ENCODE measurements at regions not wholly inside any gene's neighbourhood (a gene's known extent, or its start where the extent isn't known, plus 50 kb on each side); places are given as distances from the start of the nearest gene placed in this dataset.

- no peak overlapping the region for H2BK12ac ChIP-seq (ENCODE audit: low read length in 2 of 2)
- H3K4ac ChIP-seq (ENCODE audit: low read depth in 1 of 2, low read length in 2 of 2) = no peak overlapping the region
- no peak overlapping the region for H3K27ac ChIP-seq (ENCODE audit: low read length, poor library complexity, severe bottlenecking)
- H3K14ac ChIP-seq (ENCODE audit: low read length in 2 of 2) = no peak overlapping the region
- WGBS = 71% methylated on average over 3 of the region's 4 CpGs
- H2AK5ac ChIP-seq (ENCODE audit: low read length, severe bottlenecking) = no peak overlapping the region
- no peak overlapping the region for H3K23ac ChIP-seq (ENCODE audit: low read length in 2 of 2)
- no peak overlapping the region for H2BK15ac ChIP-seq (ENCODE audit: low read depth, poor library complexity, severe bottlenecking)
- H3K36me3 ChIP-seq (ENCODE audit: control insufficient read depth in 1 of 2, insufficient read depth in 2 of 2, low read depth in 1 of 2, low read length in 2 of 2) = no peaks in the 10 kb centered on the region
- no peak overlapping the region for H2BK120ac ChIP-seq (ENCODE audit: low read depth, low read length)
- H4K8ac ChIP-seq (ENCODE audit: low read length) = no peak overlapping the region
- no peaks in the 10 kb centered on the region for H3K4me1 ChIP-seq (ENCODE audit: control insufficient read depth, insufficient read depth, low read depth, low read length)
- no peak overlapping the region for H3K9ac ChIP-seq (ENCODE audit: low read length)
- no peaks in the 10 kb centered on the region for H3K79me1 ChIP-seq (replicated peaks; ENCODE audit: low read length, poor library complexity, severe bottlenecking)
- no peak for DNase-seq
- H4K91ac ChIP-seq (ENCODE audit: low read length) = no peak overlapping the region
- no peak overlapping the region for H2BK5ac ChIP-seq (ENCODE audit: low read depth, low read length, poor library complexity, severe bottlenecking)
- no peak overlapping the region for H3K4me2 ChIP-seq (ENCODE audit: low read length, poor library complexity, severe bottlenecking)
- no peak overlapping the region for H3K4me3 ChIP-seq (ENCODE audit: insufficient read depth in 1 of 2, low read depth in 1 of 2, low read length in 2 of 2)
- no peak overlapping the region for H3K18ac ChIP-seq (ENCODE audit: low read depth in 1 of 2, low read length in 2 of 2)
- no peak overlapping the region for H2AFZ ChIP-seq (ENCODE audit: low read depth, low read length)
- peaks cover 45 to 61% of the 10 kb centered on the region in 2 experiments for H3K27me3 ChIP-seq (ENCODE audit: control insufficient read depth in 1 of 2, insufficient read depth in 1 of 2, low read length in 2 of 2)
- peaks cover 9% of the 10 kb centered on the region for H3K9me3 ChIP-seq (ENCODE audit: control insufficient read depth, low read length)
Measured at GRCh38 chr20:22679197-22679596, 94.8 kb upstream of the FOXA2 start.

- Histone ChIP-seq H3K4ac (ENCODE audit: low read depth in 1 of 2, low read length in 2 of 2) (no peak overlapping the region), H2BK120ac (ENCODE audit: low read depth, low read length) (no peak overlapping the region), H3K79me1 (replicated peaks; ENCODE audit: low read length, poor library complexity, severe bottlenecking) (no peaks in the 10 kb centered on the region), H3K23ac (ENCODE audit: low read length in 2 of 2) (no peak overlapping the region), H2BK12ac (ENCODE audit: low read length in 2 of 2) (no peak overlapping the region), H2BK15ac (ENCODE audit: low read depth, poor library complexity, severe bottlenecking) (no peak overlapping the region), H3K36me3 (ENCODE audit: control insufficient read depth in 1 of 2, insufficient read depth in 2 of 2, low read depth in 1 of 2, low read length in 2 of 2) (no peaks in the 10 kb centered on the region), H4K91ac (ENCODE audit: low read length) (no peak overlapping the region), H4K8ac (ENCODE audit: low read length) (no peak overlapping the region), H3K14ac (ENCODE audit: low read length in 2 of 2) (no peak overlapping the region), H3K4me2 (ENCODE audit: low read length, poor library complexity, severe bottlenecking) (no peak overlapping the region), H3K4me3 (ENCODE audit: insufficient read depth in 1 of 2, low read depth in 1 of 2, low read length in 2 of 2) (no peak overlapping the region), H2BK5ac (ENCODE audit: low read depth, low read length, poor library complexity, severe bottlenecking) (no peak overlapping the region), H2AK5ac (ENCODE audit: low read length, severe bottlenecking) (no peak overlapping the region), H3K18ac (ENCODE audit: low read depth in 1 of 2, low read length in 2 of 2) (no peak overlapping the region), H2AFZ (ENCODE audit: low read depth, low read length) (no peak overlapping the region), H3K9ac (ENCODE audit: low read length) (no peak overlapping the region), H3K27ac (ENCODE audit: low read length, poor library complexity, severe bottlenecking) (no peak overlapping the region), H3K9me3 (ENCODE audit: control insufficient read depth, low read length) (peaks cover 9% of the 10 kb centered on the region), H3K4me1 (ENCODE audit: control insufficient read depth, insufficient read depth, low read depth, low read length) (no peaks in the 10 kb centered on the region), H3K27me3 (ENCODE audit: control insufficient read depth in 1 of 2, insufficient read depth in 1 of 2, low read length in 2 of 2) (peaks cover 51 to 61% of the 10 kb centered on the region in 2 experiments)
- WGBS = 72% methylated on average over 8 of the region's 9 CpGs
- DNase-seq = no peak
Measured at GRCh38 chr20:22680031-22680740, 95.8 kb upstream of the FOXA2 start.

- Histone ChIP-seq H3K27me3 (ENCODE audit: control insufficient read depth in 1 of 2, insufficient read depth in 1 of 2, low read length in 2 of 2) (peaks cover 51 to 54% of the 10 kb centered on the region in 2 experiments), H3K4me3 (ENCODE audit: insufficient read depth in 1 of 2, low read depth in 1 of 2, low read length in 2 of 2) (no peak overlapping the region), H2BK5ac (ENCODE audit: low read depth, low read length, poor library complexity, severe bottlenecking) (no peak overlapping the region), H3K18ac (ENCODE audit: low read depth in 1 of 2, low read length in 2 of 2) (no peak overlapping the region), H2BK120ac (ENCODE audit: low read depth, low read length) (no peak overlapping the region), H3K9ac (ENCODE audit: low read length) (no peak overlapping the region), H2AK5ac (ENCODE audit: low read length, severe bottlenecking) (no peak overlapping the region), H2BK15ac (ENCODE audit: low read depth, poor library complexity, severe bottlenecking) (no peak overlapping the region), H3K14ac (ENCODE audit: low read length in 2 of 2) (no peak overlapping the region), H3K4me1 (ENCODE audit: control insufficient read depth, insufficient read depth, low read depth, low read length) (no peaks in the 10 kb centered on the region), H3K9me3 (ENCODE audit: control insufficient read depth, low read length) (peaks cover 9% of the 10 kb centered on the region), H3K23ac (ENCODE audit: low read length in 2 of 2) (no peak overlapping the region), H3K4ac (ENCODE audit: low read depth in 1 of 2, low read length in 2 of 2) (no peak overlapping the region), H4K8ac (ENCODE audit: low read length) (no peak overlapping the region), H3K27ac (ENCODE audit: low read length, poor library complexity, severe bottlenecking) (no peak overlapping the region), H2AFZ (ENCODE audit: low read depth, low read length) (no peak overlapping the region), H3K36me3 (ENCODE audit: control insufficient read depth in 1 of 2, insufficient read depth in 2 of 2, low read depth in 1 of 2, low read length in 2 of 2) (no peaks in the 10 kb centered on the region), H2BK12ac (ENCODE audit: low read length in 2 of 2) (no peak overlapping the region), H3K4me2 (ENCODE audit: low read length, poor library complexity, severe bottlenecking) (no peak overlapping the region), H3K79me1 (replicated peaks; ENCODE audit: low read length, poor library complexity, severe bottlenecking) (no peaks in the 10 kb centered on the region), H4K91ac (ENCODE audit: low read length) (no peak overlapping the region)
- WGBS = 69% methylated on average over 3 of the region's 4 CpGs
- no peak for DNase-seq
Measured at GRCh38 chr20:22681591-22682248, 97.3 kb upstream of the FOXA2 start.

GRCh38 chr20:22682381-22682780, 98.0 kb upstream of the FOXA2 start:
- Histone ChIP-seq H2AFZ (ENCODE audit: low read depth, low read length) (no peak overlapping the region), H3K18ac (ENCODE audit: low read depth in 1 of 2, low read length in 2 of 2) (no peak overlapping the region), H4K91ac (ENCODE audit: low read length) (no peak overlapping the region), H3K4me3 (ENCODE audit: insufficient read depth in 1 of 2, low read depth in 1 of 2, low read length in 2 of 2) (no peak overlapping the region), H3K9me3 (ENCODE audit: control insufficient read depth, low read length) (peaks cover 9% of the 10 kb centered on the region), H4K8ac (ENCODE audit: low read length) (no peak overlapping the region), H2BK5ac (ENCODE audit: low read depth, low read length, poor library complexity, severe bottlenecking) (no peak overlapping the region), H3K27me3 (ENCODE audit: control insufficient read depth in 1 of 2, insufficient read depth in 1 of 2, low read length in 2 of 2) (peaks cover 50 to 51% of the 10 kb centered on the region in 2 experiments), H2BK120ac (ENCODE audit: low read depth, low read length) (no peak overlapping the region), H2BK12ac (ENCODE audit: low read length in 2 of 2) (no peak overlapping the region), H3K23ac (ENCODE audit: low read length in 2 of 2) (no peak overlapping the region), H3K36me3 (ENCODE audit: control insufficient read depth in 1 of 2, insufficient read depth in 2 of 2, low read depth in 1 of 2, low read length in 2 of 2) (no peaks in the 10 kb centered on the region), H3K9ac (ENCODE audit: low read length) (no peak overlapping the region), H2AK5ac (ENCODE audit: low read length, severe bottlenecking) (no peak overlapping the region), H3K4me2 (ENCODE audit: low read length, poor library complexity, severe bottlenecking) (no peak overlapping the region), H3K4ac (ENCODE audit: low read depth in 1 of 2, low read length in 2 of 2) (no peak overlapping the region), H3K4me1 (ENCODE audit: control insufficient read depth, insufficient read depth, low read depth, low read length) (no peaks in the 10 kb centered on the region), H3K79me1 (replicated peaks; ENCODE audit: low read length, poor library complexity, severe bottlenecking) (no peaks in the 10 kb centered on the region), H2BK15ac (ENCODE audit: low read depth, poor library complexity, severe bottlenecking) (no peak overlapping the region), H3K27ac (ENCODE audit: low read length, poor library complexity, severe bottlenecking) (no peak overlapping the region), H3K14ac (ENCODE audit: low read length in 2 of 2) (no peak overlapping the region)
- WGBS = 69% methylated on average over 6 of the region's 6 CpGs
- DNase-seq = no peak

Measured in mesenchymal stem cell (in vitro differentiated cells and primary cell).